GM12878 (cell line): ENCODE measurements at regions not wholly inside any gene's neighbourhood (a gene's known extent, or its start where the extent isn't known, plus 50 kb on each side); places are given as distances from the start of the nearest gene placed in this dataset.

Source experiments
- ATAC-seq: fragments of 200-7000 bp; cut with Tn5 transposase; 3 replicates; pipeline ENCODE4 v1.9.1; 2020; ENCODE audit warnings: mild to moderate bottlenecking, moderate library complexity
- BruUV-seq: library from RNA; stranded (reverse); fragments of 400-500 nt; replicated peaks from 2 replicates; lab custom pipeline; 2021; lab: Mats Ljungman, UMichigan
- CTCF ChIA-PET: fragments of 300-600 bp; sonication (Branson Sonifier 250); formaldehyde crosslinking; extraction: SDS; loops from one replicate; lab custom pipeline; 2021; ENCODE audit warnings: inconsistent platforms; lab: Yijun Ruan, JAX
- POLR2A ChIA-PET: fragments of 350-600 bp; formaldehyde crosslinking; extraction: SDS; loops from one replicate; lab custom pipeline; 2021; ENCODE audit warnings: inconsistent platforms; lab: Charles Lee
- RAD21 ChIA-PET: fragments of 300-600 bp; sonication (Branson Sonifier 250); formaldehyde crosslinking; loops from one replicate; lab custom pipeline; 2023; ENCODE audit warnings: antibody characterized with exemption; ENCODE audit not compliant: unreplicated experiment; lab: Charles Lee
- SMC1A ChIA-PET: fragments of 300-600 bp; sonication (Branson Sonifier 250); formaldehyde crosslinking; loops from one replicate; lab custom pipeline; 2023; ENCODE audit not compliant: unreplicated experiment, uncharacterized antibody; lab: Charles Lee
- DNase-seq: peaks from one replicate; pipeline ENCODE4 v3.0.0-alpha.2; 2011; ENCODE audit warnings: low read depth, low spot score
- FAIRE-seq: peaks from 3 replicates; lab custom pipeline; 2011; peaks lifted over from hg19 to GRCh38; lab: Jason Lieb, UNC
- H2AFZ ChIP-seq: 2 replicates; pipeline ENCODE4 v1.6.0; 2011; ENCODE audit warnings: low read depth, low read length, control low read depth; ENCODE audit not compliant: control insufficient read depth
- H3K27ac ChIP-seq: 2 replicates; pipeline ENCODE4 v1.5.1; 2011; ENCODE audit warnings: control low read depth; ENCODE audit not compliant: control insufficient read depth, insufficient read depth
- H3K27me3 ChIP-seq, 2 experiments: replicated peaks in 1 of 2; 2 replicates each; pipeline versions ENCODE4 v1.6.0 to v1.6.1; 2011; ENCODE audit warnings: low read length in 1 of 2; ENCODE audit not compliant: control insufficient read depth in 2 of 2, insufficient read depth in 2 of 2
- H3K36me3 ChIP-seq, 2 experiments: 2 replicates each; pipeline ENCODE4 v1.5.1; 2011; ENCODE audit warnings: low read length in 1 of 2; ENCODE audit not compliant: control insufficient read depth in 2 of 2, insufficient read depth in 2 of 2
- H3K4me1 ChIP-seq: 2 replicates; pipeline ENCODE4 v1.6.1; 2011; ENCODE audit warnings: mild to moderate bottlenecking, low read length, moderate library complexity, mixed read lengths; ENCODE audit not compliant: control insufficient read depth, insufficient read depth
- H3K4me2 ChIP-seq: 2 replicates; pipeline ENCODE4 v1.6.0; 2011; ENCODE audit warnings: control low read depth; ENCODE audit not compliant: control insufficient read depth, insufficient read depth
- H3K4me3 ChIP-seq: fragments of 200-600 bp; sonication (generic); 2 replicates; pipeline ENCODE4 v1.5.1; 2016
- H3K79me2 ChIP-seq: 2 replicates; pipeline ENCODE4 v1.6.0; 2011; ENCODE audit warnings: low read length; ENCODE audit not compliant: control insufficient read depth, insufficient read depth
- H3K9ac ChIP-seq: 2 replicates; pipeline ENCODE4 v1.8.0; 2011; ENCODE audit warnings: low read length, control low read depth, mixed read lengths; ENCODE audit not compliant: control insufficient read depth, insufficient read depth
- H3K9me3 ChIP-seq: replicated peaks from 3 replicates; pipeline ENCODE4 v1.5.1; 2011; ENCODE audit warnings: mild to moderate bottlenecking, low read length; ENCODE audit not compliant: control insufficient read depth, insufficient read depth
- H4K20me1 ChIP-seq: 2 replicates; pipeline ENCODE4 v1.6.0; 2011; ENCODE audit not compliant: control insufficient read depth, insufficient read depth
- ATF7 ChIP-seq: fragments of 450-650 bp; IDR thresholded peaks from 2 replicates; pipeline ENCODE4 v1.6.1; 2016; ENCODE audit warnings: low read depth, mild to moderate bottlenecking
- BHLHE40 ChIP-seq, 2 experiments: fragments of 450-650 bp in 1 of 2; IDR thresholded peaks; 2 replicates each; pipeline ENCODE4 v1.6.1; 2011 to 2017; ENCODE audit warnings: low read depth in 2 of 2, borderline replicate concordance in 1 of 2, improper control_type of control experiment in 1 of 2, low read length in 1 of 2, mild to moderate bottlenecking in 1 of 2
- BRCA1 ChIP-seq: IDR thresholded peaks from 2 replicates; pipeline ENCODE4 v1.6.1; 2011; ENCODE audit warnings: low read depth, low read length, improper control_type of control experiment
- CEBPB ChIP-seq, 2 experiments: fragments of 150-350 bp in 1 of 2; IDR thresholded peaks; 2 replicates each; pipeline ENCODE4 v1.6.1; 2012 to 2014; ENCODE audit warnings: low read depth in 2 of 2, low read length in 2 of 2, borderline replicate concordance in 1 of 2, inconsistent platforms in 1 of 2
- CHD1 ChIP-seq: IDR thresholded peaks from 2 replicates; pipeline ENCODE4 v1.6.1; 2012; ENCODE audit warnings: low read depth, low read length, improper control_type of control experiment
- CHD2 ChIP-seq: IDR thresholded peaks from 2 replicates; pipeline ENCODE4 v1.6.1; 2011; ENCODE audit warnings: low read depth, low read length, improper control_type of control experiment, borderline replicate concordance
- DPF2 ChIP-seq: fragments of 450-650 bp; IDR thresholded peaks from 2 replicates; pipeline ENCODE4 v1.6.1; 2017; ENCODE audit warnings: mild to moderate bottlenecking
- E4F1 ChIP-seq: fragments of 450-650 bp; IDR thresholded peaks from 2 replicates; pipeline ENCODE4 v1.6.1; 2018; ENCODE audit warnings: borderline replicate concordance, mild to moderate bottlenecking; ENCODE audit not compliant: partially characterized antibody
- ESRRA ChIP-seq: IDR thresholded peaks from 2 replicates; pipeline ENCODE4 v1.6.1; 2012; ENCODE audit warnings: mild to moderate bottlenecking, low read length, improper control_type of control experiment
- EZH2 ChIP-seq: IDR thresholded peaks from 2 replicates; pipeline ENCODE4 v1.6.1; 2012; ENCODE audit warnings: low read depth, mild to moderate bottlenecking, control low read depth, inconsistent platforms, low read length, borderline replicate concordance; ENCODE audit not compliant: control insufficient read depth
- FOXM1 ChIP-seq: IDR thresholded peaks from 2 replicates; pipeline ENCODE4 v1.6.1; 2012; ENCODE audit warnings: low read depth, mild to moderate bottlenecking, inconsistent platforms, low read length, moderate library complexity
- HCFC1 ChIP-seq: fragments of 150-350 bp; IDR thresholded peaks from 2 replicates; pipeline ENCODE4 v1.6.1; 2014; ENCODE audit warnings: low read length
- JUND ChIP-seq: IDR thresholded peaks from 2 replicates; pipeline ENCODE4 v1.6.1; 2012; ENCODE audit warnings: low read depth, mild to moderate bottlenecking, low read length, improper control_type of control experiment, moderate library complexity
- POLR2A ChIP-seq: IDR thresholded peaks from 2 replicates; pipeline ENCODE4 v1.6.1; 2011; ENCODE audit warnings: low read depth, mild to moderate bottlenecking, low read length
- POU2F2 ChIP-seq: IDR thresholded peaks from 3 replicates; pipeline ENCODE4 v1.6.1; 2011; ENCODE audit warnings: low read depth, mild to moderate bottlenecking, low read length, borderline replicate concordance
- RB1 ChIP-seq: fragments of 450-650 bp; formaldehyde crosslinking; IDR thresholded peaks from 2 replicates; pipeline ENCODE4 v1.6.1; 2017; ENCODE audit warnings: mild to moderate bottlenecking, borderline replicate concordance
- SMAD1 ChIP-seq: fragments of 450-650 bp; IDR thresholded peaks from 2 replicates; pipeline ENCODE4 v1.6.1; 2018; ENCODE audit warnings: mild to moderate bottlenecking, low read depth; ENCODE audit not compliant: partially characterized antibody
- SMARCA5 ChIP-seq: fragments of 450-650 bp; IDR thresholded peaks from 2 replicates; pipeline ENCODE4 v1.6.1; 2017; ENCODE audit warnings: mild to moderate bottlenecking
- SREBF1 ChIP-seq: IDR thresholded peaks from 2 replicates; pipeline ENCODE4 v1.6.1; 2012; ENCODE audit warnings: mild to moderate bottlenecking, low read length
- SREBF2 ChIP-seq: IDR thresholded peaks from 2 replicates; pipeline ENCODE4 v1.6.1; 2012; ENCODE audit warnings: mild to moderate bottlenecking, low read length
- ZNF24 ChIP-seq: fragments of 450-650 bp; IDR thresholded peaks from 2 replicates; pipeline ENCODE4 v1.6.1; 2017; ENCODE audit warnings: antibody characterized with exemption, mild to moderate bottlenecking
- ZSCAN29 ChIP-seq: fragments of 450-650 bp; IDR thresholded peaks from 2 replicates; pipeline ENCODE4 v1.6.1; 2017; ENCODE audit warnings: mild to moderate bottlenecking, moderate library complexity
- WGBS: methylation state at CpG from one replicate; pipeline ENCODE4 v1.1.6; 2016; ENCODE audit warnings: low lambda C conversion rate; ENCODE audit not compliant: insufficient replicate concordance, insufficient coverage; ENCODE audit errors: missing lambda C conversion rate; 5-methylcytosine and 5-hydroxymethylcytosine counted together
- in situ Hi-C: fragments of 300-500 bp; cut with MboI; formaldehyde crosslinking; loops from 9 replicates; pipeline ENCODE4 v1.14.3; 2018; ENCODE audit warnings: mixed read lengths
- intact Hi-C: fragments of 100-400 bp; cut with micrococcal nuclease; formaldehyde crosslinking; loops from one replicate; pipeline ENCODE4 v1.14.2; 2022; ENCODE audit not compliant: unreplicated experiment
- TF ChIP-seq, protein P1 (sequence below): IDR thresholded peaks from 2 replicates; pipeline ENCODE4 v1.6.1; 2011; ENCODE audit warnings: mild to moderate bottlenecking, low read depth, low read length, moderate library complexity; ENCODE audit not compliant: insufficient replicate concordance

GRCh38 chr2:144183727-144184126 lies 336.2 kb downstream of the ZEB2 start:
- Histone ChIP-seq H3K4me1 (peaks cover 4% of the 10 kb centered on the region; the same call in 1 of the 2 replicates), H3K27me3 (no peaks in the 10 kb centered on the region), H3K36me3 (no peaks in the 10 kb centered on the region), H3K27ac (no peak overlapping the region), H3K4me2 (no peak overlapping the region), H2AFZ (peak overlapping the region; percentile 65), H4K20me1 (no peaks in the 10 kb centered on the region), H3K4me3 (no peak overlapping the region), H3K9me3 (peaks cover 5% of the 10 kb centered on the region), H3K79me2 (no peaks in the 10 kb centered on the region), H3K9ac (no peak overlapping the region)
- ChIA-PET RAD21 (interaction anchor here (0.6 to 2.7 kb wide), 11 partner anchors 15 to 390 kb away, joined by 3 to 8 read pairs (median 5); no protein-coding TSS in a partner anchor), SMC1A (interaction anchor here (0.6 to 3.9 kb wide), 19 partner anchors 10 to 386 kb away, joined by 3 to 32 read pairs (median 5); no protein-coding TSS in a partner anchor), CTCF (interaction anchor here (0.6 to 2.6 kb wide), 8 partner anchors 8 to 171 kb away, joined by 3 to 9 read pairs (median 3); no protein-coding TSS in a partner anchor), POLR2A (interaction anchor here (0.6 to 1.0 kb wide), 2 partner anchors 28 to 58 kb away, joined by 4 to 6 read pairs; no protein-coding TSS in a partner anchor)
- FAIRE-seq (peak; percentile 87), ATAC-seq (peak; percentile 99), DNase-seq (peak; percentile 61)
- WGBS = 6% methylated on average over 9 of the region's 9 CpGs
- BruUV-seq = no TSS peak
- in situ Hi-C loops = no loop called here
- intact Hi-C loops = loop anchor here (5.0 kb wide), 1 partner anchor 139 kb away; no protein-coding TSS in a partner anchor
- peak; percentile 55; the same call in 1 of the 2 replicates for TF ChIP-seq ATF7
- no peak for TF ChIP-seq DPF2
- TF ChIP-seq SREBF1 = peak; percentile 27; the same call in 1 of the 2 replicates
- TF ChIP-seq POLR2A = no peak
- TF ChIP-seq FOXM1 = peak; percentile 24; the same call in 1 of the 2 replicates
- TF ChIP-seq SREBF2 = peak; percentile 41; the same call in 1 of the 2 replicates
- TF ChIP-seq, protein P1, sequence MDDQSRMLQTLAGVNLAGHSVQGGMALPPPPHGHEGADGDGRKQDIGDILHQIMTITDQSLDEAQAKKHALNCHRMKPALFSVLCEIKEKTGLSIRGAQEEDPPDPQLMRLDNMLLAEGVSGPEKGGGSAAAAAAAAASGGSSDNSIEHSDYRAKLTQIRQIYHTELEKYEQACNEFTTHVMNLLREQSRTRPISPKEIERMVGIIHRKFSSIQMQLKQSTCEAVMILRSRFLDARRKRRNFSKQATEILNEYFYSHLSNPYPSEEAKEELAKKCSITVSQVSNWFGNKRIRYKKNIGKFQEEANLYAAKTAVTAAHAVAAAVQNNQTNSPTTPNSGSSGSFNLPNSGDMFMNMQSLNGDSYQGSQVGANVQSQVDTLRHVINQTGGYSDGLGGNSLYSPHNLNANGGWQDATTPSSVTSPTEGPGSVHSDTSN = peak; percentile 8
- TF ChIP-seq BRCA1 = no peak
- no peak for TF ChIP-seq CHD2
- TF ChIP-seq BHLHE40 (IDR thresholded peaks at IDR 0.05; ENCODE audit: borderline replicate concordance in 1 of 2, low read depth in 2 of 2, low read length in 1 of 2) = peak; percentile 87 to 88
- no peak for TF ChIP-seq CHD1
- TF ChIP-seq ZNF24 = no peak
- no peak; the same call in 1 of the 2 replicates for TF ChIP-seq JUND
- TF ChIP-seq ZSCAN29 = no peak
- no peak for TF ChIP-seq SMAD1
- TF ChIP-seq RB1 = no peak
- TF ChIP-seq CEBPB (IDR thresholded peaks at IDR 0.05; ENCODE audit: borderline replicate concordance in 1 of 2, low read depth in 2 of 2, low read length in 2 of 2) = no peak
- TF ChIP-seq EZH2 = no peak
- no peak for TF ChIP-seq HCFC1
- no peak for TF ChIP-seq SMARCA5
- TF ChIP-seq ESRRA = no peak
- peak; percentile 97; the same call in 2 of the 3 replicates for TF ChIP-seq POU2F2
- peak; percentile 13 for TF ChIP-seq E4F1
